GM19351 (cell line): ENCODE measurements at regions not wholly inside any gene's neighbourhood (a gene's known extent, or its start where the extent isn't known, plus 50 kb on each side); places are given as distances from the start of the nearest gene placed in this dataset.

Source experiments
- ATAC-seq: cut with Tn5 transposase; IDR thresholded peaks from one replicate; pipeline ENCODE4 v1.9.1; 2021; ENCODE audit warnings: mild to moderate bottlenecking, moderate library complexity; ENCODE audit not compliant: unreplicated experiment

DNA sequence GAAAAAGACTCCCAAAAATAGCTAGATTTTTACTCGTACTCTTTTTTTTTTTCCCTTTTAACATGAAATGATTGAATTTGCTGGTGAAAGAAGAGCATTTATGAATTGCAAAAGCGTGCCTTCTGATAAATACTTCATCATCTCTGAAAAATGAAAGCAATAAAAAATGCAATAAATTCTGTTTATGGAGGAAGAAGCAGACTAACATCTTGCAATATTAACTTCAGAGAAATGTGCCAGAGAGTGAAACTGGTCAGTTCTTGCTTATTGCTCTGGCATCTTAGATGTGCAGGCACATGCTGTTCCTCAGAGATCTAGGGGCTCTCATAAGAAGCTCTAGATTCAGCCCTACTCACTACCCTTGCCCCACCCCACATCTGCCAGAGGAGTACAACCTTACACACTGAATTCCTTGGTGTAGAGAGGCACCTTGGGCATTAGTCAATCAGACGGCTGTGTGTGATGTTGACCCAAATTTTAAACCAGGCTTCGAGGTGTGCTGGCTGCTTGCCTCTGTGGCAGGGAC, 891.1 kb upstream of the GHITM start:
- ATAC-seq: no peak

GRCh38 chr10:83250396-83250795, 888.9 kb upstream of the GHITM start:
- ATAC-seq: no peak

- no peak for ATAC-seq
Measured at GRCh38 chr10:83252169-83252568, 887.1 kb upstream of the GHITM start.

GRCh38 chr10:83252596-83252995, 886.7 kb upstream of the GHITM start:
- no peak for ATAC-seq

DNA sequence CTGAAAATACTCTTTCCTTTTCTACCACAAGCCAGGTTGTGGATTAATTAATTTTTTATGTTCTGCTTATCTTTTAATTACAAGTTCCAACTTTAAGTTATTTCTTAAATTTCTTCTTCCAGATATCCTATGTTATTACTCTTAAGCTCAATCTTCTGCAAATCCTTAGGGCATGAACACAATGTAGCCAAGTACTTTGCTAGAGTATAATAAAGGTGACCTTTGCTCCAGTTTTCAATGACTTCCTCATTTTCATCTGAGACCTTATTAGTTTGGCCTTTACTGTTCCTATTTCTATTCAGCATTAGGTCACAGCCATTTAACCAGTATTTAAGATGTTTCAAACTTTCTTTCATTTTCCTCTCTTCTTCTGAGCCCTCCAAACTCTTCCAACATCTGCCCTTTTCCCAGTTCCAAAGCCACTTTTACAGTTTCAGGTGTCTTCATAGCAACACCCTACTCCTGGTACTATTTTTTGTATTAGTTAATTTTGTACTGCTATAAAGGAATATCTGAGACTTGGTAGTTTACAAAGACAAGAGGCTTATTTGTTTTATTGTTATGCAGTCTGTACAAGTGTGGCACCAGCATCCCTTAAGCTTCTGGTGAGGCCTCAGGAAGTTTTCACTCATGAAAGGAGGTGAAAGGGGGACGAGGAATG, 886.2 kb upstream of the GHITM start:
- no peak for ATAC-seq

DNA sequence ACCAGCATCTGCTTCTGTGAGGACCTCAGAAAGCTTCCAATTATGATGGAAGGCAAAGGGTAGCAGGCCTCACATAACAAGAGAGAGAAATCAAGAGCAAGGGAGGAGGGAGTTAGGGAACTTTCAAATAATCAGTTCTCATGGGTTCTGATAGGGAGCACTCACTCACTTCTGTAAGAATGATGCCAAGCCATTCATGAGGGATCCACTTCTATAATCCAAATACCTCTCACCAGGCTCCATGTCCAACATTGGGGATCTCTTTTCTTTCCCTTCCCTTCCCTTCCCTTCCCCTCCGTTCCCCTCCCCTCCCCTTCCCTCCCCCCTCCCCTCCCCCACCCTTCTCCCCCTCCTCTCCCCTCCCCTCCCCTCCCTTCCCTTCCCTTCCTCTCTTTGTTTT, 884.6 kb upstream of the GHITM start:
- no peak for ATAC-seq

- no peak for ATAC-seq
Measured at GRCh38 chr10:83262434-83262833, 876.9 kb upstream of the GHITM start.

DNA sequence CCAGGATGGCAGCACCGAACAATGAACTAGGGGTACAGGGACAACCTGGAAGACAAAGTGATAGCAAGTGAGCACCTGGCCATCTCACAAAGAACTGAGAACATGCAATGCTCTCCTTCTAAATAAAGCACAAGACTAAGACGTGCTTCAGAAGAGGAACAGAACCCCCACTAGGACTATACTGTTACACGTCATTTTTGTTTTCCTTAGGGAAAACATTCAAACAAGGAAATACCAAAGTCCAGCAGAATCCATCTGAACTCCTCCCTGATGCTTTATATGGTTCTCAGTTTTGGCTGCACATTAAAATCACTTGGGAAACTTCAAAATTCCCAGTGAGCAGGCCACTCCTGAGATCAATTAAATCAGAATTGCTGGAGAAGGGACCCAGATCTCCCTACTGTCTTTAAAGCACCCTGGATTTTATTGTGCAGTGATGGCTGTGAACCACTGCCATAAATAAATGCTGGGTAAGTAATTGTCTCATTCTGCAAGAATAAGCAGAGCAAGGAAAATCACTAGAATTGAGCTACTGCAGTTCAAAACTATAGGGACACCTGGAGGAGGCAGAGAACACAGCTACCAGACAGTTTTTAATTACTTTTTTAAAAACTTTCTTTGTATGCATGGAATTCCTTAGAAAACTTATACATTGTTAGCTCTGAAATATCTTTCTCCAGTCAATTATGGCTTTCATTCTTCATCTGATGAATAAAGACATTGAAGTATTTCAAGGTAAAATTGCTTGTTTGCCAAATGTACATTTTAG, 866.5 kb upstream of the GHITM start:
- ATAC-seq: no peak

DNA sequence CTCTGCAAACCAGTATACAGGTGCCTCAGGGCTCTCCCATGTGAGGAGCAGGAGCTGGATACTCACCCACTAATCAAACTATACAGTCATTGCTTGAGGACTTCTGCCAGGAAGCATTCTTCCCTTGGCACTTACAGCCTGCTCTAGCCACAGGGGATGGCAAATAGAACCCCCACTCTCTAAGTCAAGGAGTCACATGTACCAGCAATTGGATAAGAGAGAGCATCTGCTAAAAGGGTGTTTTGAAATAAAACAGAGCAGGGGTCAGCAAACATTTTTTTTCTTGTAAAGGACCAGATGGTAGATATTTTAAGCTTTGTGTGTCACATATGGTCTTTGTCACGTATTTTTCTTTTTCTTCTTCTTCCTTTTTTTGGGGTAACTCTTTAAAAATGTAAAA, 865.2 kb upstream of the GHITM start:
- ATAC-seq: no peak

DNA sequence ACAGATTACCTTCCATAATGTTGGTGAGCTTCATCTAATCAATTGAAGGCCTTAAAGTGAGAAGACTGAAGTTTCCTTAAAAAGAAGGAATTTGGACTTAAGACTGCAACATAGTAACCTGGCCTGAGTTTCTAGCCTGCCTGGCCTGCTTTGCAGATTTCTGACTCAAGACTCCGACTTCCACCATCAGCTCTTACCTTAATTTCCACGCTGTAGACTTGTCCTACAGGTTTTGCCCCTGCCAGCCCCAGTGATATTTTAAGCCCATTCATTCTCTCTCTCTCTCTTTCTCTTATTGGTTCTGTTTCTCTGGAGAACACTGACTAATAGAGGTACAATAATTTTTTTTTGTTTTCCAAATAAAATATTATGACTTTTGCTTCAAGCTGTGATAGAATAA, 862.3 kb upstream of the GHITM start:
- no peak for ATAC-seq

GRCh38 chr10:83283151-83283550, 856.2 kb upstream of the GHITM start:
- no peak for ATAC-seq

- no peak for ATAC-seq
Measured at GRCh38 chr10:83287374-83287773, 851.9 kb upstream of the GHITM start.

DNA sequence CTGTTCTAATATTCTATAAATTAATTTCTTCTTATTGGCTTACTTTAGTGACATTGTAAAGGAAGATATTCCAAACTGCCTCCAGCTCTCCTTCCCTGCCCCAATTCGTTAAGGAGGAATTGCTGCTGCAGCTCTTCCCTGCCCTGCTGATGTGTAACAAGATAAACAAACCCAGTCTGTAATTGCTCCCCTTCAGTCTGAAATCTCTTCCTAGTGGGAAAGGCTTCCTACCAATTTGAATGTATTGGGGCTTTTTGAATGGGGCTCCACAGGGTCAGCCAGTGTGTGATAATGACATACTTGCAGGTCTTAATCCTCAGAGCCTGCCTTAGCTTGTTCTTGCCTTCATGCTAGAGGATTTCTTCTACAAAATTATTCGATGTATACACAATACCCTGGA, 849.9 kb upstream of the GHITM start:
- ATAC-seq: no peak

DNA sequence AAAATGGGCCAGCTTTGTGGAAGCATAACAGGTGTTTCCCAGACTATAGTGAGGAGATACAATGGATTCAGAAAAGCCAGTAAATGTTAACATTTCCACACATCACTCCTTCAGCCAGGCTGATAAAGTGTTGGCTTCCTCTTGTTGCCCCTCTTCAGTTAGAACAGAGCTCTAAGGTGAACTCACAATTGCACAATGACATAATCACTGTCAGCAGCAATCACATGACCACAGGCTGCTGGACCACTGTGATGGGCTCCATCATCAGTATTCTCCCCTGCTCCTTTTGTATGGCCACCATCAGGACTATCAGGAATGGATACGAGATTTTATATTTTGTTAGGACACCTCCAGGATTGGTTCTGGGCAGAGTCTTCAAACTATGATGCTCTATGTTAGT, 849.4 kb upstream of the GHITM start:
- no peak for ATAC-seq

DNA sequence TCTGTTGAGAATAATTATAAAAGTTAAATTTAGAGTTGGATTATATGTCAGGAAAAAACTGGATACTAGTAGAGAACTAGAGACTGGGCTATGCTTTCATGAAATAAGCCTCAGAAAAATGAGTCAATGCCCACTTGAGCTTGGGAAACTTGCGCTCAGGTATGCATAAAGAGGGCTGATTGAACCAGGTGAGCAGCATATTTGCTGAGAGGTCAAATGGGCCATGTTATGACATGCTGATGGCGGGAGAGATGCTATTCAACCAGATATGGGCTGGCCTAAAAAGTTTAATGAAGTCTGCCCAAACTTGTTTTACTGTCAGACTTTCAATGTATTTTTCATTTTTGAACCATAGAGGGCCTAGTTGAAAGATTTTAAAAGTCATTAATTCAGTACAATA, 837.6 kb upstream of the GHITM start:
- ATAC-seq: no peak

DNA sequence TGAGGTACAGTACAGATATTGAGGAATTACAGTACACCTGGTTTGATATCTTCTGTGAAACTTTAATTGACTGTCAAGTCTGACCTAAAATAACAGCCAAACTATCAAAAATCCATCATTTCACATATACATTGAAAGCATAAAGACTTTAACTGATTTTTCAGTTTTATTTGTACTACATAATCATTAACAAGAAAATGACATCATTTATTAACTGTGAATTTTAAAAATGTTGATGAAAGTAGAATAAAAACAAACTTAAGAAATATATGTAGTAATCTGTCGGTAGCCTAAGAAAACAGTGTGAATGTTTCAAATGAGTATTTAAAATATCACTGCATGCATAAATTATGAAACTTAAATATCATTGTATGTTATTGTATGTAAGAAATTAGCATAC, 836.7 kb upstream of the GHITM start:
- ATAC-seq: no peak

- no peak for ATAC-seq
Measured at GRCh38 chr10:83310688-83311087, 828.6 kb upstream of the GHITM start.

DNA sequence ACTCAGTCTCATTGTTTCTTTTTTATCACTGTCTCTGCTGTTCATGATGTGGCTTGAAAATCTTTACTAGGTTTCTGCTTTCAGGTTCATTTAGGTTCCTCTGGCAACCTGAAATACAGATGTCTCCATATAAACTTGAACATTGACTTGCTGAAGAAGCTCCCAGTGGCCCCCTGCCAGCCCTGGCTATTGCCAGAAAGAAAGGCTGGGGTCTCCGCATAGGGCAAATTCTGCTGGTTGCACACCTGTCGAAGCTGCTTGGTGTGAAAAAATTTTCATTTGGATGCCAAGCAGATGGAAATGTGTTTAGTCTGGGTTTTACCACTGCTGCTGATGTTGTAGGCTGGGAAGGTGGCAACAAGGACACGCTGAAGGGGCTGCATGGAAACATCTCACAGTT, 826.7 kb upstream of the GHITM start:
- ATAC-seq: no peak

GRCh38 chr10:83332690-83333089, 806.6 kb upstream of the GHITM start:
- ATAC-seq: no peak

DNA sequence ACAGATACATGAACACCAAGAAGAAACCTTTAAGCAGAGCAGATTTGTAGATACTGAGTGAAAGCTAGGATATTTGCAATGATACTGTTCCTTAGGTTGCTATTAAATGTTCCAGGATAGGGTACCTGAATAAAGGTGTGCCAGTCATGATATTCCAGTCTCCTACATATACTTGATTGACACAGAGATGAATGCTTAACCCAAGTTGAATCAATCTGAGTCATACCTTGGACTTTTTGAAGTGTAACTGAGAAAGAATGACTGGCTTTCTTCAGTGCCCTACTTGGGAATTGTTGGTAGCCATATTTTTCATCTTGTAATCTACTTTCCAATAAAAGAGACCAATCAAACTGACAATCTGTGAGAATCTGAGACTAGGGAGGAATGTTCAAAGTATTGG, 805.7 kb upstream of the GHITM start:
- no peak for ATAC-seq

- ATAC-seq: no peak
Measured at GRCh38 chr10:83343676-83344075, 795.6 kb upstream of the GHITM start.

GRCh38 chr10:83346266-83346910, 792.9 kb upstream of the GHITM start:
- no peak for ATAC-seq
